ENCODE measurements at regions not wholly inside any gene's neighbourhood (a gene's known extent, or its start where the extent isn't known, plus 50 kb on each side); places are given as distances from the start of the nearest gene placed in this dataset.

DNA sequence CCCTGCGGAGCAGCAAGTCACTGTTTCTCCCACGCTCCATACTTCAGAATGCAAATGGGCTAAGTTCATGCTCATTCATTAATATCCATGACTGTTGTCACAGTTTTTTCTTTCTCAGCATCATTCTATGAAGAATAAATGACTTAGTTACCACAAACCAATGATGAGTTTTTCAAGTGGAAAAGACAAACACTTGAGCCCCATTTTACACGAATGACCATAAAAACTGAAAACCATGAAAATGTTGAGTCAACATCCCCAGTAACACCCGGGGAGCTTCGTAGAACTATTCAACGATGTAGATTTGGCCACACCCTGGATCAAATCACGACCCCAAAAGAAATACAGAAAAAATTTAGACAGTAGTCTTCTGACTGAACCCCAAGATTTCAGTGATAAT lies 99.8 kb upstream of the GJB6 start:
- 81% methylated on average over 7 of the region's 7 CpGs for WGBS
- Histone ChIP-seq H3K36me3 (no peaks in the 10 kb centered on the region), H3K9me3 (no peaks in the 10 kb centered on the region), H3K27me3 (peaks cover 0 to 2% (median 0%) of the 10 kb centered on the region in 4 donors), H3K4me3 (no peak overlapping the region), H3K27ac (replicated peaks in 1 of 4) (no peak overlapping the region), H3K4me1 (peaks cover 0 to 5% (median 0%) of the 10 kb centered on the region in 4 donors)
- intact Hi-C loops (cut with DNase I): no loop called here
- TF ChIP-seq POLR2AphosphoS5 (IDR thresholded peaks at IDR 0.05) (no peak), CTCF (IDR thresholded peaks at IDR 0.05) (no peak), EP300 (IDR thresholded peaks at IDR 0.05) (no peak), POLR2A (IDR thresholded peaks at IDR 0.05; ENCODE audit: low read depth) (no peak)
- peak; percentile 8 for DNase-seq (ENCODE audit: extremely low spot score)

- H3K27me3 ChIP-seq: peaks cover 0 to 7% (median 0%) of the 10 kb centered on the region in 4 donors
- peaks cover 0 to 3% (median under 1%) of the 10 kb centered on the region in 4 donors for H3K9me3 ChIP-seq
- peaks cover 0 to 5% (median 0%) of the 10 kb centered on the region in 4 donors for H3K4me1 ChIP-seq
- intact Hi-C loops (cut with DNase I): no loop called here
- TF ChIP-seq EP300 (IDR thresholded peaks at IDR 0.05) (no peak), POLR2A (IDR thresholded peaks at IDR 0.05; ENCODE audit: low read depth) (no peak), POLR2AphosphoS5 (IDR thresholded peaks at IDR 0.05) (no peak), CTCF (IDR thresholded peaks at IDR 0.05) (no peak)
- H3K36me3 ChIP-seq: no peaks in the 10 kb centered on the region
- H3K27ac ChIP-seq (replicated peaks in 1 of 4): no peak overlapping the region
- 91% methylated on average over 2 of the region's 2 CpGs for WGBS
- no peak overlapping the region for H3K4me3 ChIP-seq
- DNase-seq (ENCODE audit: extremely low spot score): no peak
Observed at GRCh38 chr13:20331419-20331818, 99.3 kb upstream of the GJB6 start.

- DNase-seq (ENCODE audit: extremely low spot score): peak; percentile 21
- peaks cover 0 to 15% (median 0%) of the 10 kb centered on the region in 4 donors for H3K27me3 ChIP-seq
- H3K36me3 ChIP-seq: no peaks in the 10 kb centered on the region
- H3K9me3 ChIP-seq: peaks cover 0 to 23% (median 11%) of the 10 kb centered on the region in 4 donors
- WGBS: 97% methylated on average over 3 of the region's 3 CpGs
- no peak overlapping the region for H3K27ac ChIP-seq (replicated peaks in 1 of 4)
- no peaks in the 10 kb centered on the region for H3K4me1 ChIP-seq
- TF ChIP-seq EP300 (IDR thresholded peaks at IDR 0.05) (no peak), POLR2AphosphoS5 (IDR thresholded peaks at IDR 0.05) (no peak), POLR2A (IDR thresholded peaks at IDR 0.05; ENCODE audit: low read depth) (no peak), CTCF (IDR thresholded peaks at IDR 0.05) (no peak)
- intact Hi-C loops (cut with DNase I): no loop called here
- no peak overlapping the region for H3K4me3 ChIP-seq
Observed at GRCh38 chr13:20326809-20327208, 94.7 kb upstream of the GJB6 start.

GRCh38 chr13:20326276-20326675 lies 94.2 kb upstream of the GJB6 start:
- intact Hi-C loops (cut with DNase I): no loop called here
- 81% methylated on average over 6 of the region's 7 CpGs for WGBS
- peaks cover 0 to 15% (median 0%) of the 10 kb centered on the region in 4 donors for H3K27me3 ChIP-seq
- peak; percentile 31 for DNase-seq (ENCODE audit: extremely low spot score)
- H3K4me3 ChIP-seq: no peak overlapping the region
- no peak overlapping the region for H3K27ac ChIP-seq (replicated peaks in 1 of 4)
- no peaks in the 10 kb centered on the region for H3K4me1 ChIP-seq
- H3K9me3 ChIP-seq: peaks cover 0 to 23% (median 11%) of the 10 kb centered on the region in 4 donors
- no peak for TF ChIP-seq POLR2A (IDR thresholded peaks at IDR 0.05; ENCODE audit: low read depth)
- no peak for TF ChIP-seq POLR2AphosphoS5 (IDR thresholded peaks at IDR 0.05)
- no peak for TF ChIP-seq CTCF (IDR thresholded peaks at IDR 0.05)
- no peak for TF ChIP-seq EP300 (IDR thresholded peaks at IDR 0.05)
- H3K36me3 ChIP-seq: no peaks in the 10 kb centered on the region

- no peak overlapping the region for H3K27ac ChIP-seq (replicated peaks in 1 of 4)
- peaks cover 0 to 17% (median 7%) of the 10 kb centered on the region in 4 donors for H3K9me3 ChIP-seq
- no peaks in the 10 kb centered on the region for H3K36me3 ChIP-seq
- 76% methylated on average over 8 of the region's 8 CpGs for WGBS
- intact Hi-C loops (cut with DNase I): no loop called here
- no peak overlapping the region for H3K4me3 ChIP-seq
- H3K4me1 ChIP-seq: no peaks in the 10 kb centered on the region
- no peak for TF ChIP-seq POLR2A (IDR thresholded peaks at IDR 0.05; ENCODE audit: low read depth)
- no peak for TF ChIP-seq EP300 (IDR thresholded peaks at IDR 0.05)
- TF ChIP-seq POLR2AphosphoS5 (IDR thresholded peaks at IDR 0.05): no peak
- TF ChIP-seq CTCF (IDR thresholded peaks at IDR 0.05): no peak
- peak; percentile 79 for DNase-seq (ENCODE audit: extremely low spot score)
- H3K27me3 ChIP-seq: peaks cover 0 to 8% (median 0%) of the 10 kb centered on the region in 4 donors
Observed at GRCh38 chr13:20320885-20321284, 88.8 kb upstream of the GJB6 start.

Measured in esophagus muscularis mucosa (tissue), 4 donors.